Upper lobe of left lung (tissue), 4 donors: ENCODE measurements at regions not wholly inside any gene's neighbourhood (a gene's known extent, or its start where the extent isn't known, plus 50 kb on each side); places are given as distances from the start of the nearest gene placed in this dataset.

Source experiments
- CTCF ChIP-seq, 6 experiments: fragments of 450-650 bp in 4 of 6; fragments of 200-600 bp in 2 of 6; sonication (generic) in 2 of 6; IDR thresholded peaks; one replicate each; pipeline ENCODE4 v1.5.1; 2016 to 2019; ENCODE audit warnings: antibody characterized with exemption in 6 of 6
- EP300 ChIP-seq, 4 donors: sonication (generic); formaldehyde crosslinking; IDR thresholded peaks; one replicate each; pipeline ENCODE4 v1.5.1; 2017; ENCODE audit warnings: antibody characterized with exemption in 4 of 4, control low read depth in 2 of 4
- POLR2A ChIP-seq, 4 donors: fragments of 450-650 bp; IDR thresholded peaks; one replicate each; pipeline ENCODE4 v1.5.1; 2016 to 2017; ENCODE audit warnings: antibody characterized with exemption in 4 of 4, mild to moderate bottlenecking in 2 of 4

DNA sequence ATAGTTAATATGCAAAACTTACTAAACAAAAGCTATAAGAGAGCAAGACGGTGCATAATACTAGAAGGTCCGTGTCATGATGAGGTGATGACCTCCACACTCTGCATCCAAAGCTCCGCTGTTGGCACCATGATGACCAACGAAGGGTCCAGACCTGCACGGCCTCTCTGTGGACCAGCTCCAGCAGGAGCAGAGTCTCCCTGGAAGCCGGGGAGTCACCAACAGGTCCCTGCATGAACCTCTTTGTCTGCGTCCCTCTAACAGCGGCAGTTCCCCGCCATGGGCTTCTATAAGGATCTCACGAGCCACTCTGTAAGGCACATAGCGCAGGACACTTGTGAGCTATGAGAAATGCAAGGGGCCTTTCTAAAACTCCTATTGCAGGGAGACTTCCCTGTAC is 517.3 kb downstream of the BRD1 start:
- no peak for TF ChIP-seq CTCF (IDR thresholded peaks at IDR 0.05)
- no peak for TF ChIP-seq EP300 (IDR thresholded peaks at IDR 0.05)
- no peak for TF ChIP-seq POLR2A (IDR thresholded peaks at IDR 0.05)
